ENCODE measurements at regions not wholly inside any gene's neighbourhood (a gene's known extent, or its start where the extent isn't known, plus 50 kb on each side); places are given as distances from the start of the nearest gene placed in this dataset.

DNA sequence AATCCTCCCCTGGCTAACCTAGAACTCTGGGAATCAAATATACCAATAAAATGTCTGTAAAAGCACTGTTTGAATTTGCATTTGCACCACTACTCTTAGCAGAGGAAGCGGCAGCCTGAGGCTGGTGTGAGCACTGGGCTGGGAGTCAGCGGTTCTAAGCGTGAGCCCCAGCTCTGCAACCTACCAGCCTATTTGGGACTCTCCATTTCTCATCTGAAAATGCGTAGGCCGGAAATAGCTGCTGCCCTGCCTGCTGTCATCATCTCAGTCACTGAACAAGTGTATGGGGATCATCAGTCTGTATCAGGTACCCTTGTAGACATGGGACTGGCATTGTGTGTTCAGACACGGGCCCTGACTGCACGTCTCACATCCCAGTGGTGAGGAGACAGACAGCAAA is 194.3 kb downstream of the ANKRD30B start:
- no peak overlapping the region for H3K27ac Mint-ChIP-seq
- CTCF ChIA-PET, result no interaction called here
- H3K27me3 Mint-ChIP-seq, result no peaks in the 10 kb centered on the region

DNA sequence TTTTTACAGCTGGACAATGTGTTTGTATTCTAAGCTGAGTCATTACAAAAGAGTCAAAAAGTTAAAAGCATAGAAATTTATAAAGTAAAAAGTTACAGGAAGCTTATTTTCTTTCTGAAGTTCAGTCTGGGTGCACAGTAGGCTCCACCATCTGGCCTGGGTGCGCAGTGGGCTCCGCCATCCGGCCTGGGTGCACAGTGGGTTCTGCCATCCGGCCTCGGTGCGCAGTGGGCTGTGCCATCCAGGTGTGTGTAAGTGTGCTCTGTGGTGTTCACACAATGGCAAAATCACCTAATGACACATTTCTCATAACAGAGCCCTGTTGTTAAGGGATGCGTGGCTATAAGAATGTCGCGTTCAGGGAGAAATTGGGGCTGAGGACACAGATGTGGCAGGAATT is 195.5 kb downstream of the ANKRD30B start:
- ChIA-PET CTCF (no interaction called here), POLR2A (no interaction called here)

More for the DNA sequence above, 194.3 kb downstream of the ANKRD30B start:
- POLR2A ChIA-PET, result no interaction called here
- TF ChIP-seq, protein P1, sequence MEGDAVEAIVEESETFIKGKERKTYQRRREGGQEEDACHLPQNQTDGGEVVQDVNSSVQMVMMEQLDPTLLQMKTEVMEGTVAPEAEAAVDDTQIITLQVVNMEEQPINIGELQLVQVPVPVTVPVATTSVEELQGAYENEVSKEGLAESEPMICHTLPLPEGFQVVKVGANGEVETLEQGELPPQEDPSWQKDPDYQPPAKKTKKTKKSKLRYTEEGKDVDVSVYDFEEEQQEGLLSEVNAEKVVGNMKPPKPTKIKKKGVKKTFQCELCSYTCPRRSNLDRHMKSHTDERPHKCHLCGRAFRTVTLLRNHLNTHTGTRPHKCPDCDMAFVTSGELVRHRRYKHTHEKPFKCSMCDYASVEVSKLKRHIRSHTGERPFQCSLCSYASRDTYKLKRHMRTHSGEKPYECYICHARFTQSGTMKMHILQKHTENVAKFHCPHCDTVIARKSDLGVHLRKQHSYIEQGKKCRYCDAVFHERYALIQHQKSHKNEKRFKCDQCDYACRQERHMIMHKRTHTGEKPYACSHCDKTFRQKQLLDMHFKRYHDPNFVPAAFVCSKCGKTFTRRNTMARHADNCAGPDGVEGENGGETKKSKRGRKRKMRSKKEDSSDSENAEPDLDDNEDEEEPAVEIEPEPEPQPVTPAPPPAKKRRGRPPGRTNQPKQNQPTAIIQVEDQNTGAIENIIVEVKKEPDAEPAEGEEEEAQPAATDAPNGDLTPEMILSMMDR (IDR thresholded peaks at IDR 0.05), result no peak
- H3K4me3 Mint-ChIP-seq, result no peak overlapping the region
- no peaks in the 10 kb centered on the region for H3K4me1 Mint-ChIP-seq
- intact Hi-C loops (cut with micrococcal nuclease), result no loop called here
- no peaks in the 10 kb centered on the region for H3K36me3 Mint-ChIP-seq (ENCODE audit: low read depth)
- no peak for DNase-seq
- peaks cover 2% of the 10 kb centered on the region for H3K9me3 Mint-ChIP-seq
- no peak for ATAC-seq (ENCODE audit: low read depth)

DNA sequence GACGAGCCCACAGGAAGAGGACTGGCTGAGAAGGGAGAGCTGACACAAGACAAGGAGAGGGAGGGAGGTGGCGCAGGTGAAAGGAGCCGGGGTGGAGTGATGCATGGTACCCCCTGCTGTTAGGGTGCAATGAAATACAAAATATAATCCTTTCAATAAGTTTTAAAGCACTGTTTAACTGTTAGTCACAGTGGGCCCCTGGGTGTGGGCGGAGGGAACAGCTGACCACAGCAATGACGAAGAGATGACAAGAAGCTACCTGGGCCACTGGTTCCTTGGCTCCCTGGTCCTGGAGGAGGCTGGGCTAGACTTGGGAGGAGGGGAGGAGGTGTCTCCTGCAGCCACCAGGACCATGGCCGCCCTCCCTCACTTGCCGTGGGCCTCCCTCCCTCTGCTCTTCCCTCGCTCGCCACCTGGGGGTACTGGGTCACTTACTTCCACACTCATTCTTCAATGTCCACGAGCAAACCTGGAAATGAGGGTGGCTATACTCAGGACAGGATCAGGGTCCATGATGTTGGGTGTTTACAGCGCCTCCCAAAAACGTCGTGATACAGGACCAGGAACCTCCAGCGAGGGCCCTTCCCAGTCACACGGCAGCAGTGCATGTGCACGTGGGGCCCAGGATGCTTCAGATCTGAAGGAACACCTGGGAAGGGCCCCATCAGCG is 196.1 kb downstream of the ANKRD30B start:
- Mint-ChIP-seq H3K36me3 (ENCODE audit: low read depth) (no peaks in the 10 kb centered on the region), H3K9me3 (peaks cover 2% of the 10 kb centered on the region), H3K4me3 (no peak overlapping the region), H3K27me3 (no peaks in the 10 kb centered on the region), H3K27ac (no peak overlapping the region), H3K4me1 (no peaks in the 10 kb centered on the region)
- no peak for DNase-seq
- CTCF ChIA-PET, result no interaction called here
- intact Hi-C loops (cut with micrococcal nuclease), result no loop called here
- no peak for ATAC-seq (ENCODE audit: low read depth)
- POLR2A ChIA-PET, result no interaction called here
- TF ChIP-seq, protein P1 (IDR thresholded peaks at IDR 0.05), result no peak

More for the DNA sequence above, 195.5 kb downstream of the ANKRD30B start:
- DNase-seq (no peak), ATAC-seq (ENCODE audit: low read depth) (no peak)
- Mint-ChIP-seq H3K9me3 (peaks cover 2% of the 10 kb centered on the region), H3K36me3 (ENCODE audit: low read depth) (no peaks in the 10 kb centered on the region), H3K4me3 (no peak overlapping the region), H3K27ac (no peak overlapping the region), H3K27me3 (no peaks in the 10 kb centered on the region), H3K4me1 (no peaks in the 10 kb centered on the region)
- TF ChIP-seq, protein P1 (IDR thresholded peaks at IDR 0.05), result no peak
- intact Hi-C loops (cut with micrococcal nuclease), result no loop called here

DNA sequence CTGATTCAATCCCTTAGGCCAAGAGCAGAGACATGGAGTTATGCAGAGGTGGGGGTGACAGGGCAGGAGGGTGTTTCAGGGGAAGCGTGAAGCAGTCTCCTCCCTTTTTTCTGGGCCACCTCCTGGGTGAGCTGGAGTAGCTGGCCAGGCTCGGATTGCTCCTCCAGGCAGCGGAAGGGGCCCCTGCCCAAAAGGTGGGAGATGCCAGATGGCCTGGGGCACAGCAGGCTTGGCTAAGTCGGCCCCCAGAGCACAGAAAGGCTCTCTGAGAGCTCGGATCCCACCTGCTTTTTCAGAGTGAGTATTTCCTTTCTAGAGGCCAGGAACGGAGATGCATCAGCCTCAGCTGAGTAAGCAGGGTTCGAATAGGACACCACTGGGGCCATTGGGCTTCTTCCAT is 196.9 kb downstream of the ANKRD30B start:
- no peaks in the 10 kb centered on the region for H3K27me3 Mint-ChIP-seq
- intact Hi-C loops (cut with micrococcal nuclease), result no loop called here
- no peaks in the 10 kb centered on the region for H3K4me1 Mint-ChIP-seq
- ATAC-seq (ENCODE audit: low read depth) (no peak), DNase-seq (no peak)
- CTCF ChIA-PET, result no interaction called here
- H3K9me3 Mint-ChIP-seq, result peaks cover 2% of the 10 kb centered on the region
- H3K4me3 Mint-ChIP-seq, result no peak overlapping the region
- H3K27ac Mint-ChIP-seq, result no peak overlapping the region
- POLR2A ChIA-PET, result no interaction called here
- H3K36me3 Mint-ChIP-seq (ENCODE audit: low read depth), result no peaks in the 10 kb centered on the region
- TF ChIP-seq, protein P1 (IDR thresholded peaks at IDR 0.05), result no peak

DNA sequence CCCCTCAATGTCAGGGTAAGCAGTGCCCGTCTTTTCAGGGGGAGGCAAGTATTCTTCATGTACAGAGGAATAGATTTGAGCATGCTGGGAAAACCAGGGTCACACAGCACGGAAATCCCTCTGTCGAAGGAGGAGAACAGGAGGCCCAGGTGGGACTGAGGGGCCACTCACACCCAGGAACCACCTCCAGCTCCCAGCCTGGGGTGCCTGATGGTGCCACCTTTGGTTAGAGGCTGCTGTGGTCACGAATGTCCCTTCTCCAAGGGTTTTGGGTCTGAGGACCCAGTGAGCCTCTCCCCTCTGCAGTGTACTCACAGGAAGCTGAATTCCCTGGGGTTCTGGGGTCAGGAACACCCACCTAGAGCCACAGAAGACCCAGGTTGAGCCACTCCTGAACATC is 197.3 kb downstream of the ANKRD30B start:
- intact Hi-C loops (cut with micrococcal nuclease), result no loop called here
- POLR2A ChIA-PET, result no interaction called here
- no peak for DNase-seq
- Mint-ChIP-seq H3K36me3 (ENCODE audit: low read depth) (no peaks in the 10 kb centered on the region), H3K4me3 (no peak overlapping the region), H3K27me3 (no peaks in the 10 kb centered on the region), H3K27ac (no peak overlapping the region), H3K9me3 (peaks cover 2% of the 10 kb centered on the region), H3K4me1 (no peaks in the 10 kb centered on the region)
- TF ChIP-seq, protein P1 (IDR thresholded peaks at IDR 0.05), result no peak
- ATAC-seq (ENCODE audit: low read depth), result no peak
- CTCF ChIA-PET, result no interaction called here
